Naive B cell (primary cell): ENCODE measurements at regions not wholly inside any gene's neighbourhood (a gene's known extent, or its start where the extent isn't known, plus 50 kb on each side); places are given as distances from the start of the nearest gene placed in this dataset.
"Not testable (repeated sequence)": the region's sequence is repeated elsewhere in the genome, so short reads cannot be mapped to it uniquely, and the experiment has no call there.

Experiments
- ATAC-seq, 2 donors: fragments of 150-1000 bp; cut with Tn5 transposase; 2 replicates each; pipeline ENCODE4 v1.10.0; 2021; ENCODE audit warnings: low read depth in 2 of 2, mild to moderate bottlenecking in 2 of 2, moderate library complexity in 2 of 2
- DNase-seq: peaks from one replicate; pipeline ENCODE4 v3.0.0; 2022
- H3K27ac Mint-ChIP-seq, 6 donors: one replicate each; pipeline ENCODE4 v1.8.0; 2020 to 2022; ENCODE audit warnings: mild to moderate bottlenecking in 6 of 6, mixed read lengths in 6 of 6, moderate library complexity in 5 of 6, inconsistent platforms in 2 of 6
- H3K27me3 Mint-ChIP-seq, 3 donors: one replicate each; pipeline ENCODE4 v1.8.0; 2021 to 2022; ENCODE audit warnings: mixed read lengths in 3 of 3, mild to moderate bottlenecking in 1 of 3
- H3K36me3 Mint-ChIP-seq, 2 donors: one replicate each; pipeline ENCODE4 v1.8.0; 2020 to 2022; ENCODE audit warnings: mixed read lengths in 2 of 2, inconsistent platforms in 1 of 2, mild to moderate bottlenecking in 1 of 2
- H3K4me1 Mint-ChIP-seq, 3 donors: one replicate each; pipeline ENCODE4 v1.8.0; 2020 to 2022; ENCODE audit warnings: mixed read lengths in 3 of 3, inconsistent platforms in 1 of 3, mild to moderate bottlenecking in 1 of 3, moderate library complexity in 1 of 3
- H3K4me3 Mint-ChIP-seq, 8 donors: one replicate each; pipeline ENCODE4 v1.8.0; 2020 to 2022; ENCODE audit warnings: mild to moderate bottlenecking in 8 of 8, mixed read lengths in 8 of 8, moderate library complexity in 8 of 8, inconsistent platforms in 2 of 8
- H3K9me3 Mint-ChIP-seq, 7 donors: one replicate each; pipeline ENCODE4 v1.8.0; 2020 to 2022; ENCODE audit warnings: mixed read lengths in 7 of 7, mild to moderate bottlenecking in 5 of 7, inconsistent platforms in 2 of 7, moderate library complexity in 1 of 7

DNA sequence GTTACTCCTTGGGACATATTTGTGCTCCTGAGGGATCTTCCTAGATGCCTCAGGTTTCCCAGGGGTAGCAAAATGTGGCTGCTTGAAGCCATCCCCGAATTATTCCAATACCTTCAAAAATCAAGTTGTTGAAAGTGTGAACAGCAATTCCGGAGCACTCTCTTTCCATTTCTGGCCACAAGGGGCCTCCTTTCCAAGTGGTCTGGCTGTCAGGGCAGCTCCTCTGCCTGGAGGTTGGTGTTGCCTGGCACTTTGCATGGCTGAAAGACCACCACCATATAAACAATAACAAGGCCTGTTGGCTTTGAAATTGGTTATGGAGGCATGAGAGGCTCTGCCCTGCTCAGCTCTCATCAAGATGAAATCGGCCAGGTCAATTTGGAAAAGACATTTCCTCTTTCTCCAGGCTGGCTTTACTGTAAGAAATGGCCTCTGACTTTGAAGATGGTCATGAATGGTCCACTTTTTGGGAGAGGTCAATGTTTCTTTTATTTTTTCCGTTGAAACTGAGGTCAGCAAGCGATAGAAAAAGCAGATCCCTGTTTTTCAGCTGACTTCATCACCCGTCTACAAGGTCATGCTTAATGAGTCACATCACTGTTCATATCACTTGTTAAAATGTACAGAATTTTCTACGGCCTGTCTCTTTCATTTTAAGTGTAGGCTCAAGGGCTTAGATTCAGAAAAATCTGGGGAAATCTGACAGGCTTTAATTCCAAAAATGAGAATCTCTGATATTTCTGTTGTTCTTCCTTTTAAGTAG, 481.1 kb upstream of the ZNF608 start:
- Mint-ChIP-seq H3K27ac (no peak overlapping the region), H3K36me3 (no peaks in the 10 kb centered on the region), H3K4me1 (peaks cover 0 to 7% (median 0%) of the 10 kb centered on the region in 3 donors), H3K9me3 (peaks cover 0 to 4% (median 0%) of the 10 kb centered on the region in 7 donors), H3K27me3 (peaks cover 0 to 11% (median 9%) of the 10 kb centered on the region in 3 donors), H3K4me3 (no peak overlapping the region)
- no peak for ATAC-seq
- DNase-seq: no peak

DNA sequence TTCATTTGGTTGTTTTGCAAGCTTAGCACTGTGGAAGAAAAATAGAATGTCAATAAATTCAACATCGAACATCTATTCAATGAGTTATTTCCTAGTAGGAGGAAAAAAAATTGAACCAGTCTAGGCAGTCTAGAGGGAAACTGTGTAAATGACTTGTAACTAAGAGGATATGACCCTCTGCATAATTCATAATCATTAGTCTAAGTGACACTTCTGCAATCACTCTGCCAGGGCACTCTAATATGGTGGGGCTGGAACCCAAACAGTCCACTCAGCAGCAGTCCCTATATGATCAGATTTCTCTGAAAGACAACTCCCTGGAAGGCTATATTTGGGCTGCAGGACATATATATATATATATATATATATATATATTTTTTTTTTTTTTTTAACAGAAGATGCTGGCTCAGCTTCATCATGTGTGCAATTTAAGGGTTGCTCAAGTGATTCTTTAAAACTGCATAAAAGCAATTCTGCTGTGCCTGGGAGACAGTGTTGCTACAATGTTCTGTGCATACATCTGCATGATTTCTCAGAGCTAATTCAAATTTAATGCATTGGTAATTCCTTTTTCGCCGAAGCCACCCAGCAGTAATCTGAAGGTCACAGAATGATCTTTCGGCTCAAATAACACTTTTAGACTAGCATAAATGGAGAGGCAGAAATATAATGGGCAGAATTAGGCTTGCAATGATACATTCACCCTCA, 482.1 kb upstream of the ZNF608 start:
- no peak overlapping the region for H3K27ac Mint-ChIP-seq
- ATAC-seq (no peak), DNase-seq (no peak)
- peaks cover 0 to 11% (median 9%) of the 10 kb centered on the region in 3 donors for H3K27me3 Mint-ChIP-seq
- H3K4me1 Mint-ChIP-seq: peaks cover 0 to 7% (median 0%) of the 10 kb centered on the region in 3 donors
- no peaks in the 10 kb centered on the region for H3K36me3 Mint-ChIP-seq
- H3K4me3 Mint-ChIP-seq: no peak overlapping the region
- peaks cover 0 to 4% (median 0%) of the 10 kb centered on the region in 7 donors for H3K9me3 Mint-ChIP-seq

GRCh38 chr5:125229556-125229955, 483.1 kb upstream of the ZNF608 start:
- Mint-ChIP-seq H3K27me3 (peaks cover 0 to 11% (median 9%) of the 10 kb centered on the region in 3 donors), H3K9me3 (peaks cover 0 to 4% (median 0%) of the 10 kb centered on the region in 7 donors), H3K36me3 (no peaks in the 10 kb centered on the region), H3K27ac (no peak overlapping the region), H3K4me3 (no peak overlapping the region), H3K4me1 (peaks cover 0 to 7% (median 0%) of the 10 kb centered on the region in 3 donors)
- DNase-seq: no peak
- no peak for ATAC-seq

DNA sequence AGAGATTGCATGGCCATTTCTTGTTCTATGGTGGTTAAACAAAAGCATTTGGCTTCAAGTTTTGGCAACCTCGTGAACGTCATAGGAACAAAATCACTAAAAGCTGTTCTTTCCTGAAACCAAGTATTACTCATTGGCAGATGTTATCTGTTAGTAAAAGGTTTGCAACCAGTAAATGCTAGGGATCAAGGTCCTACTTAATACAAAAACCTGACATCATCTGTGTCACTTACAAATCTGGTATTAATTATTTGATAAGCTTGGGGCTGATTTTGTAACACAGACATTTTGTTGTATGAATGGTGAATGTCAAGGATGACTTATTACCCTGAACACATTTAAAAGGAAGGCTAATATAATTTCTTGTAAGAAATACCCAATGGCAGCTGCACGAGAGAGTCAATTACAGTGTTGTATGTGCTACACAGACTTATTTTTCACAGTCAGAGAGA, 486.4 kb upstream of the ZNF608 start:
- H3K36me3 Mint-ChIP-seq: no peaks in the 10 kb centered on the region
- no peak for ATAC-seq
- H3K4me1 Mint-ChIP-seq: no peaks in the 10 kb centered on the region
- H3K4me3 Mint-ChIP-seq: no peak overlapping the region
- H3K9me3 Mint-ChIP-seq: peaks cover 0 to 4% (median 0%) of the 10 kb centered on the region in 7 donors
- DNase-seq: no peak
- H3K27ac Mint-ChIP-seq: no peak overlapping the region
- no peaks in the 10 kb centered on the region for H3K27me3 Mint-ChIP-seq

GRCh38 chr5:125233944-125234343, 487.5 kb upstream of the ZNF608 start:
- Mint-ChIP-seq H3K9me3 (peaks cover 0 to 4% (median 0%) of the 10 kb centered on the region in 7 donors), H3K4me1 (no peaks in the 10 kb centered on the region), H3K27ac (no peak overlapping the region), H3K4me3 (no peak overlapping the region), H3K27me3 (no peaks in the 10 kb centered on the region), H3K36me3 (no peaks in the 10 kb centered on the region)
- DNase-seq (no peak), ATAC-seq (no peak)

GRCh38 chr5:125236007-125236406, 489.6 kb upstream of the ZNF608 start:
- Mint-ChIP-seq H3K27ac (no peak overlapping the region), H3K27me3 (peaks cover 0 to 4% (median 0%) of the 10 kb centered on the region in 3 donors), H3K9me3 (peaks cover 0 to 4% (median 0%) of the 10 kb centered on the region in 7 donors), H3K4me3 (no peak overlapping the region), H3K36me3 (no peaks in the 10 kb centered on the region), H3K4me1 (no peaks in the 10 kb centered on the region)
- no peak for ATAC-seq
- DNase-seq: no peak

GRCh38 chr5:125236981-125237380, 490.5 kb upstream of the ZNF608 start:
- ATAC-seq: no peak
- H3K27ac Mint-ChIP-seq: no peak overlapping the region
- no peaks in the 10 kb centered on the region for H3K4me1 Mint-ChIP-seq

DNA sequence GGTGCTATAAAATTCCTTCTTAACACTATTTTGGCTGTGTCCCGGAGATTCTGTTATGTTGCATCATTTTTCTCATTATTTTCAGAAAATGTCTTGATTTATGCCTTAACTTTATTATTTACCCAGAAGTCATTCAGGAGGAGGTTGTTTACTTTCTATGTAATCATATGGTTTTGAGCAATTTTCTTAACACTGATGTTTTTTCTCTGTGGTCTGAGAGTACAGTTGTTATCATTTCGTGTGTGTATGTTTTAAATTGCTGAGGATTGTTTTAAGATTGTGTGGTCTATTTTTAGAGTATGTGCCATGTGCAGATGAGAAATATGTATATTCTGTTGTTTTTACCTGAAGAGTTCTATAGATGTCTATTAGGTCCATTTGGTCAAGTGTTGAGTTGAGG, 498.1 kb upstream of the ZNF608 start:
- Mint-ChIP-seq H3K9me3 (peaks cover 0 to 8% (median 6%) of the 10 kb centered on the region in 7 donors), H3K27me3 (peaks cover 0 to 4% (median 0%) of the 10 kb centered on the region in 3 donors), H3K27ac (peak overlapping the region in 1 of 6 donors; percentile 25), H3K4me3 (no peak overlapping the region), H3K4me1 (no peaks in the 10 kb centered on the region), H3K36me3 (peaks cover 7 to 8% of the 10 kb centered on the region in 2 donors)
- ATAC-seq (no peak), DNase-seq (no peak)

More at GRCh38 chr5:125236981-125237380, 490.5 kb upstream of the ZNF608 start:
- peaks cover 0 to 4% (median 0%) of the 10 kb centered on the region in 3 donors for H3K27me3 Mint-ChIP-seq
- peaks cover 0 to 3% (median 0%) of the 10 kb centered on the region in 7 donors for H3K9me3 Mint-ChIP-seq
- no peaks in the 10 kb centered on the region for H3K36me3 Mint-ChIP-seq
- no peak overlapping the region for H3K4me3 Mint-ChIP-seq
- DNase-seq: no peak

DNA sequence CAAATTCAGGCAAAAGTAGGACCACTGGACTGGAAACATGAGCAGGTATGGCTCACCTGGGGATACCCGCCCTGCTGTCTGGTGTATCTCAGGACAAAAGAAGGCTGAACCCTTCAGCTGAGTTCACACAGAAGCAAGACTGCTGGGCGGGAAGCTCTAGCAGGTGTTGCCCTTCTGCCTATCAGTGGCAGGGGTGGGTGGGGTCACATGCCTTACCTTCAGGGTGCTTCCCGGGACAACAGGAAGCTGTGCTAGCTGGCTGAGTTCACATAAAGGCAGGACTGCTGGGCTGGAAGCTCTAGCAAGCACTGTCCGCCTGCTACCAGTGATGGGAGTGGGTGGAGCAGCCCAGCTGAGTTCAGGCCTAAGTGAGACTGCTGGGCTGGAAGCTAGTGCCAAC, 498.8 kb upstream of the ZNF608 start:
- ATAC-seq (no peak), DNase-seq (no peak)
- Mint-ChIP-seq H3K27ac (no peak overlapping the region), H3K9me3 (peaks cover 0 to 8% (median 6%) of the 10 kb centered on the region in 7 donors), H3K4me1 (no peaks in the 10 kb centered on the region), H3K36me3 (peaks cover 7 to 8% of the 10 kb centered on the region in 2 donors), H3K27me3 (no peaks in the 10 kb centered on the region), H3K4me3 (no peak overlapping the region)

DNA sequence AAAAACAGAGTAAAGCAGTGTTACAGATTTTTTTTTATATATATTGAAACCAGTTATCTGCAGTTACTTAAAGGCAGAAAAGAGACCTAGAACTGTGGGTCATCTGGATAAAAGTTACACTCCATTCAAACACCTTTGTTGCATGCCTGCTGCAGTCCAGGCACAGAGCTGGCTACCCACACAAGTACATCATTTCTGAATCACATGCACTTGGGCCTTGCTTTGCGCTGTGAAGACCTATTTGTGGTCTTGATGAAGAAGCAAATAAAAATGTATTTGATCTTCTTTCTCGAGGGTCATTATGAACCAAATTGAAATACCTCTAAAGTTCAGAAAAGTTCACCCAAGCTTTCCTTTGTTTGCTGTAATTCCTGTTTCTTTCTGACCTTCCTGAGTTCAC, 503.0 kb upstream of the ZNF608 start:
- DNase-seq (no peak), ATAC-seq (no peak)
- Mint-ChIP-seq H3K27me3 (no peaks in the 10 kb centered on the region), H3K36me3 (peaks cover 3 to 15% of the 10 kb centered on the region in 2 donors), H3K4me3 (no peak overlapping the region), H3K4me1 (no peaks in the 10 kb centered on the region), H3K27ac (no peak overlapping the region), H3K9me3 (peaks cover 6 to 34% (median 19%) of the 10 kb centered on the region in 7 donors)

DNA sequence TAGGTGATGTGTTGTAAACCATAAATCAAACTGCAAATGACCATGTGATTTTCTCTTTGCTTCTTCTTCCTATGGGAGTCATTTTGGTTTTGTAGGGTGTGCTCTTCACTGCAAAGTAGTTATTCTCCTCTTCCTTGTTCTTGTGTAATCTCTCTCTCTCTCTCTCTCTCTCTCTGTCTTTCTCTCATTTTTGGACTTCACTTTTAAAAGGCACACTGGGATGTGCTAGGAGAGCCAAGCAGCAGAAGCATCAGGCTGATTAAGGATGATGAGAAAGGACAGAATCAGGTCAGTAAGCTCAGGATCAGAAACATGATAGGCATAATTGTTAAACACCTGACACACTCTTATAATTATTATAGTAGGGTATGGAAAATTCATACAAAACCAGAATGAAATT, 505.3 kb upstream of the ZNF608 start:
- Mint-ChIP-seq H3K9me3 (peaks cover 9 to 44% (median 28%) of the 10 kb centered on the region in 7 donors), H3K4me3 (no peak overlapping the region), H3K36me3 (peaks cover 0 to 20% of the 10 kb centered on the region in 2 donors), H3K4me1 (no peaks in the 10 kb centered on the region), H3K27me3 (no peaks in the 10 kb centered on the region), H3K27ac (no peak overlapping the region)
- ATAC-seq: no peak
- no peak for DNase-seq

- Mint-ChIP-seq H3K9me3 (peaks cover 9 to 37% (median 26%) of the 10 kb centered on the region in 7 donors), H3K36me3 (peaks cover 0 to 13% of the 10 kb centered on the region in 2 donors)
- ATAC-seq, H3K27me3 Mint-ChIP-seq, DNase-seq, H3K4me3 Mint-ChIP-seq, H3K27ac Mint-ChIP-seq, H3K4me1 Mint-ChIP-seq: not testable (repeated sequence)
These were observed 507.2 kb upstream of the ZNF608 start for GRCh38 chr5:125253634-125254033.

- peaks cover 9 to 37% (median 26%) of the 10 kb centered on the region in 7 donors for H3K9me3 Mint-ChIP-seq
- no peak for DNase-seq
- peaks cover 0 to 6% (median 0%) of the 10 kb centered on the region in 3 donors for H3K4me1 Mint-ChIP-seq
- no peak overlapping the region for H3K27ac Mint-ChIP-seq
- no peaks in the 10 kb centered on the region for H3K27me3 Mint-ChIP-seq
- ATAC-seq: no peak
- H3K4me3 Mint-ChIP-seq: no peak overlapping the region
- peaks cover 0 to 13% of the 10 kb centered on the region in 2 donors for H3K36me3 Mint-ChIP-seq
These were observed 507.8 kb upstream of the ZNF608 start for GRCh38 chr5:125254267-125254666.

GRCh38 chr5:125256296-125256695, 509.9 kb upstream of the ZNF608 start:
- Mint-ChIP-seq H3K9me3 (peaks cover 9 to 34% (median 26%) of the 10 kb centered on the region in 7 donors), H3K27ac (no peak overlapping the region), H3K27me3 (no peaks in the 10 kb centered on the region), H3K36me3 (peaks cover 4 to 13% of the 10 kb centered on the region in 2 donors), H3K4me3 (no peak overlapping the region), H3K4me1 (peaks cover 0 to 6% (median 0%) of the 10 kb centered on the region in 3 donors)
- ATAC-seq (no peak), DNase-seq (no peak)
